ENCODE measurements at regions not wholly inside any gene's neighbourhood (a gene's known extent, or its start where the extent isn't known, plus 50 kb on each side); places are given as distances from the start of the nearest gene placed in this dataset.

DNA sequence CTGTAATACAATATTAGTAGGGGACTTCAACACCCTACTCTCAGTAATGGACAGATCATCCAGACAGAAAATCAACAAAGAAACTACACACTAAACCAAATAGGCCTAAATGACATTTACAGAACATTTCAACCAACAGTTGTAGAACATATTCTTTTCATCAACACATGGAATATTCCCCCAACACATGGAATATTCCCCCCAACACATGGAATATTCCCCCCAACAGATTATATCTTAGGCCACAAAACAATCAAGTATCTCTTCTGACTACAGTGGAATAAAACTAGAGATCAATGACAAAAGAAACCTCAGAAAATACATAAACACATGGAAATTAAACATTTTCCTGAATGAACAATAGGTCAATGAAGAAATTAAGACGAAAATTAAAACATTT, 187.2 kb upstream of the RBBP8 start:
- TF ChIP-seq, protein P1, sequence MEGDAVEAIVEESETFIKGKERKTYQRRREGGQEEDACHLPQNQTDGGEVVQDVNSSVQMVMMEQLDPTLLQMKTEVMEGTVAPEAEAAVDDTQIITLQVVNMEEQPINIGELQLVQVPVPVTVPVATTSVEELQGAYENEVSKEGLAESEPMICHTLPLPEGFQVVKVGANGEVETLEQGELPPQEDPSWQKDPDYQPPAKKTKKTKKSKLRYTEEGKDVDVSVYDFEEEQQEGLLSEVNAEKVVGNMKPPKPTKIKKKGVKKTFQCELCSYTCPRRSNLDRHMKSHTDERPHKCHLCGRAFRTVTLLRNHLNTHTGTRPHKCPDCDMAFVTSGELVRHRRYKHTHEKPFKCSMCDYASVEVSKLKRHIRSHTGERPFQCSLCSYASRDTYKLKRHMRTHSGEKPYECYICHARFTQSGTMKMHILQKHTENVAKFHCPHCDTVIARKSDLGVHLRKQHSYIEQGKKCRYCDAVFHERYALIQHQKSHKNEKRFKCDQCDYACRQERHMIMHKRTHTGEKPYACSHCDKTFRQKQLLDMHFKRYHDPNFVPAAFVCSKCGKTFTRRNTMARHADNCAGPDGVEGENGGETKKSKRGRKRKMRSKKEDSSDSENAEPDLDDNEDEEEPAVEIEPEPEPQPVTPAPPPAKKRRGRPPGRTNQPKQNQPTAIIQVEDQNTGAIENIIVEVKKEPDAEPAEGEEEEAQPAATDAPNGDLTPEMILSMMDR (IDR thresholded peaks at IDR 0.05; ENCODE audit: borderline replicate concordance, extremely low read depth, low read length, poor library complexity, severe bottlenecking): no peak
- no peak for TF ChIP-seq EZH2 (IDR thresholded peaks at IDR 0.05; ENCODE audit: borderline replicate concordance, low read depth, low read length, severe bottlenecking)

All from DND-41 (cell line).